Upper lobe of left lung (tissue), 4 donors: ENCODE measurements at regions not wholly inside any gene's neighbourhood (a gene's known extent, or its start where the extent isn't known, plus 50 kb on each side); places are given as distances from the start of the nearest gene placed in this dataset.

Source experiments
- CTCF ChIP-seq, 6 experiments: fragments of 450-650 bp in 4 of 6; fragments of 200-600 bp in 2 of 6; sonication (generic) in 2 of 6; IDR thresholded peaks; one replicate each; pipeline ENCODE4 v1.5.1; 2016 to 2019; ENCODE audit warnings: antibody characterized with exemption in 6 of 6
- EP300 ChIP-seq, 4 donors: sonication (generic); formaldehyde crosslinking; IDR thresholded peaks; one replicate each; pipeline ENCODE4 v1.5.1; 2017; ENCODE audit warnings: antibody characterized with exemption in 4 of 4, control low read depth in 2 of 4
- POLR2A ChIP-seq, 4 donors: fragments of 450-650 bp; IDR thresholded peaks; one replicate each; pipeline ENCODE4 v1.5.1; 2016 to 2017; ENCODE audit warnings: antibody characterized with exemption in 4 of 4, mild to moderate bottlenecking in 2 of 4
- POLR2AphosphoS5 ChIP-seq, 2 donors: sonication (generic); formaldehyde crosslinking; IDR thresholded peaks; one replicate each; pipeline ENCODE4 v1.5.1; 2017; ENCODE audit warnings: antibody characterized with exemption in 2 of 2

- TF ChIP-seq CTCF (IDR thresholded peaks at IDR 0.05) (no peak), POLR2AphosphoS5 (IDR thresholded peaks at IDR 0.05) (no peak), POLR2A (IDR thresholded peaks at IDR 0.05) (no peak), EP300 (IDR thresholded peaks at IDR 0.05) (no peak)
Observed at GRCh38 chr4:123256901-123257300, 139.7 kb upstream of the SPRY1 start.
